HG03139 (cell line): ENCODE measurements at regions not wholly inside any gene's neighbourhood (a gene's known extent, or its start where the extent isn't known, plus 50 kb on each side); places are given as distances from the start of the nearest gene placed in this dataset.

Source experiments
- ATAC-seq: cut with Tn5 transposase; IDR thresholded peaks from one replicate; pipeline ENCODE4 v1.9.1; 2021; ENCODE audit not compliant: unreplicated experiment

DNA sequence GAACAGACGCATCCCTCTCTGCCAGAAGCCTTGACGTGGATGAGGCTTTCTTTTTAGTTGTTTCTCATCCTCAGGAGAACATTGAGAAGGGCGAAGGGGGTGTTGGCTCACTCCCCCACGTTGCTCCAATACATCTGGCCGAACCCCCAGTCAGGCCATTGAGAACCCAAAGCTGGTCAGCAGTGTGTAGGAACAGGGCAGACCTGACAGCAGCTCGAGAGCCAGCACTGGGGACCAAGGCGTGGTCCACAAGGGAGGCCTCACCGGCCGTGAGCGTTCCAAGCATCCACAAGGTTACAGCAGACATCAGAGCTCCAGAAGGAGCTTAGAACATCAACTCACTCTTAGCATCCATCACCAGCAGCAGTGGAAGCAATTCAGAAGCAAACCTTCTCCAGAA lies 387.9 kb upstream of the ARID1B start:
- ATAC-seq = no peak

DNA sequence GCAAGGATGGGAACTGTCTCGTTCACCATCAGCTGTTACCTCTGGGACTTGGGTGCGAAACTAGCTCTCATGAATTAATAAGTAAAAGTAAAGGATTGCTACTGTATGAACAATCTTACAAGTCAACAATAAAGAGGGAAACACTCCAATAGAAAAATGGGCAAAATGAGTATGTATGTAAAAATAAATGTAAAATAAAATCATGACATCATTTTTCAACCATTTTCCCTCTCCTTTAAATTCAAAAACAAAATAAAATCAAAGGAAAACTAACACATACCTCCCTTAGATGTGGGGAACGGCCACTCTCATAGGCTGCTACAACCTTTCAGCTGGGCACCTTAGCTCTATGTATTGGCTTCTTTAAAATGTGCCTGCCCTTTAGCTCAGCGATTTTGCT lies 389.7 kb upstream of the ARID1B start:
- no peak for ATAC-seq

DNA sequence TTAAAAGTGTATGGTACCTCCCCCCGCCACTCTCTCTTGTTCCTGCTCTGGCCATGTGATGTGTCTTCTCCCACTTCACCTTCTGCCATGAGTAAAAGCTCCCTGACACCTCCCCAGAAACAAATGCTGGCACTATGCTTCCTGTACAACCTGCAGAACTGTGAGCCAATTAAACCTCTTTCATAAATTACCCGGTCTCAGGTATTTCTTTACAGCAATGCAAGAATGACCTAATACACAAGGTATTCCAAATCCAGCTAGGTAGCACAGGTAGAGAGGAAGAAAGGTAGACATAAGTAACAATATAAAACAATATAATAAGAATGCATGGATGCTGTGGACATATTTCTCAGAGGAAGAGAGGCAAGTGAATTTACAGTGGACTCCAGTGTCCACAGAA lies 394.1 kb upstream of the ARID1B start:
- ATAC-seq = no peak

DNA sequence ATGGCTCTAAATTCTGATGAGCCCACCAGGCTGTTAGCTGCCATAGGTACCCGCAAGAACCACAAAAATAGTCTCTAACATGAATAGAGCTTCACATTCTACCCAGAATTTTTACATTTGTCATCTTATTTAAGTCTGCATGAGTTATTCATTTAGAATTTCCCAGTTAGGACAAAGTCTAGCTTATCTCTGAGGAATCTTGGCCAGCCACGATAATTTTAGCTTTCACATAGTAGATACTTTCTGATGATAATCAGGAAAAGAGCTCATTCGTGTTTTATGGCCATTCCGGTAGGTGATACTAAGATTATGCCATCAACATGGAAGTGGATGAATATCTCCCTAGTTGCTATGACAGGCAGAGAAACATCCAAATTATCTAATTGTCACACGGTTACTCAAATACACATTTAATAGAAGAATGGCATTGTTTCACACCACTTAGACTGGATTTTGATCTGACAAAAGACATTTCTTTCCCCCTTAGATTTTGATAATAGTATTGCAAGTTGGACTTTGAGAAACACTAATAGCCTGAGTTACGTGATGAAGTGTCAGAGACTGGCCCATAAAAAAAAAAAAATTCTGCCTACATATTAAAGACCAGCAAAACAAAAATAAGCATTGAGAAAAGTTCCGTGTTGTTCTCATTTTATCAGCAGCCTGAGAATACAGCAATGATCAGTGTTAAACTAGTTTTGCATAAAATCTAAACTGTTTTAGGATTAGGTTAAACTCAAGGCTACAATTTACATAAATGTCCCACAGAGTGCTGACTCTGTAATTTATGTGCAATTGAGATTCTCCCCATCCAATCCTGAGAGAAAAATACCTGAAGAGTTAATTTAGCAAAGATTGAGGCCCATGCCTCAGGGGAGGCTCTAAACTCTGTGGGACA lies 397.5 kb upstream of the ARID1B start:
- ATAC-seq = no peak

DNA sequence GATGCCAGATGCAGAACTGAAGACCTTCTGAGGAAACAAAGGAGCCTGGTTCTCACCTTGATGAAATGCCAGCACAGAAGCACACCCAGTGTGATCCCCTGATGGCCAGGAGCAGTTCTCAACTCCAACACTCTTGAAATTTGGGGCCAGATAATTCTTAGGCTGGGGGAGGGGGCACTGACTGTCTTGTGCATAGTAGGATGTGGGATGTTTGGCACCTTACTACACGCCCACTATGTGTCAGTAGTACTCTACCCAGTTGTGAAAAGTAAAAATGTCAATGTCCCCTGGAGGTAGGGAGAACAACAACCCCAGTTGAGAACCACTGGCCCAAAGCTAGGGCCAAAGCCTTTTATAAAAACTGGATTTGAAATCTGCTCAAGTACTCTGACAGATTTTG lies 398.3 kb upstream of the ARID1B start:
- no peak for ATAC-seq

DNA sequence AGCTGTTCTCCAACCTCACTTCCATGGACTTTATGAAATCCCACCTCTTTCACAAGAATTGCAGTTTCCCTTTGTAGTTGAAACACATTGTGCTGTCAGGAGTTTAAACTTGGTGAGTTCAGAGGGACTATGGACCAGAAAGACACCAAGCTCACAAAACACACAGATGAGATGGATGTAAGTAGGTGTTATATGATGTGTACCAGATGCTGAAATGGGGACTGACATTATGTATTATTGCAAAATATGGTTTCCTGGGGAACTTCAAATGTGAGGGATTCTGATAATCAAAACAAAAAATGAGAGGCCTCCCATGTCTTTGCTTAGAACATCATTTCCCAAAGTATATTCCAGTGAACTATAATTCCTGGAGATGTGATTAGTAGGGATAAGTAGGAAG lies 401.1 kb upstream of the ARID1B start:
- ATAC-seq = no peak

DNA sequence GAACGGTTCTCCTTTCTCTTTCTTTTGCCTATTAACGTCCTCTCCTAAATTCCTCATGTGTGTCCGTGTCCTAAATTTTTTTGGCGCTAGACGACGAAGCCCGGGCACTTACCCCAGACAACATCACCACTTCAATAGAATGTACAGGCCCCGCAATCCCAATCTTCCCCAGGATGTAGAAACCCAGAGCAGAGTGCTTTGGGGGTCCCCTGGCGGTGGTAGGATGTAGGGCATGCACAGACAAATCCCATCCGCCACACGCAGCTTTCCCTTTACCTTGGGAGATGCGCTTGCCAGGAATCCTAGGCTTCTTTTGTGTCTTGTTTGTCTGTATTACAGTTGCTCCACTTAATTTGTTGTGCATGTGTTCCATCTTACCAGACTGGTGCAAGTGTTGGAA lies 417.3 kb upstream of the ARID1B start:
- no peak for ATAC-seq

DNA sequence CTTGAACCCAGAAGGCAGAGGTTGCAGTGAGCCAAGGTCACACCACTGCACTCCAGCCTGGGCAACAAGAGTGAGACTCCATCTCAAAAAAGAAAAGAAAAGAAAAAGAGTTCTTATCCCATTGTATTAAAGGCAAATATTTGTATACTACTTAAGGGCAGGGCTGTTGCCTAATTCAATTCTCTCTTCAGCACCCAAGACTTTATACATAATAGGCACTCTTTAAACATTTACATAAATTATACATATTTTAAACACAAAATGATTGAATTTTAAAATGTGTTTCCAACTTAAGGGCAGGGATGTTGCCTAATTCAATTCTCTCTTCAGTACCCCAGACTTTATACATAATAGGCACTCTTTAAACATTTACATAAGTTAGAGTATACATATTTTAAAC lies 424.3 kb upstream of the ARID1B start:
- no peak for ATAC-seq

DNA sequence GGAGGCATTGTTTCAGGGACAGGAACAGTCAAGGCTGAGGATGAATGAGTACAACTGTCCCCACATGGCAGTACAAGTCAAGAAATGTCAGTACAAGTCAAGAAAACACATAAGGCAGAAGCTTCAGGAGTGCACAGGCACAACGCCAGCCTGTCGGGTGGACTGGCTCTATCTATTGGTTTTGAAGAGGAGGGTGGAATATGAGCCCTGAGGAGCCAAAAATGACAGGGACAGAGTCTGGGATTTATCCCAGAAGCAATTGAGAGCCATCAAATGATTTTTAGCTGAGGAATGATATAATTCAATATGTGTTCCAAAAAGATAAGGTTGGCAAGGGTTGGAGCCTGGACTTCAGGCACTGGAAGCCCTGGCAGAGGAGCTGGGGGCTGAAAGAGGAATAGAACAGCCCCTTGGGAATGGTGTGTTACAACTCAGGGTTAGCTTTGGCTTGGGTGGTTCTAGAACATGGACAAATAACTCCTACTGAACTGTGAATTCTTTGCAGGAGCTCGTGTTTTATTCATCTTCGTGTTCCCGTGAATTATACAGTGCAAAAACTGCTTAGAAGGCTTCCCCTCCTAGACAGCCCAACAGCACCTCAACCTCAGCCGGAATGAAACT lies 425.7 kb upstream of the ARID1B start:
- no peak for ATAC-seq

DNA sequence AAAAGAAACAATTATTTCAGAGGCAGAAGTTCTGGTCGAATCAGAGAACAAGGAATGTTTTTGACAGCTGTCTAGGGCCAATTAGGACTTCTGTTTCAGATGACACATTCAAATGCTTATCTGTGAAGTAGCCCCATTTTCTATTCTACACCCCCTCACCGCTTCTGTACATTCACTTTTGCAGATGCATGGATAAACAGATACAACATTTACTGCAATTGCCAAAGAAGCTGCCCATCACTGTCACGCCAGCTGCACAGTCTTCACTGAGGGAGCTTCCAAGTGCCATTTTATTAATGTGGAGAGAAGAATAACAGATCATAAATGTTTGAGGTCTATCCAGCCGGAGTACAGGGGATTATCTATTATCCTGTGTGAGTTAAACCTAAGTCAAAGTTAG lies 426.8 kb upstream of the ARID1B start:
- no peak for ATAC-seq

DNA sequence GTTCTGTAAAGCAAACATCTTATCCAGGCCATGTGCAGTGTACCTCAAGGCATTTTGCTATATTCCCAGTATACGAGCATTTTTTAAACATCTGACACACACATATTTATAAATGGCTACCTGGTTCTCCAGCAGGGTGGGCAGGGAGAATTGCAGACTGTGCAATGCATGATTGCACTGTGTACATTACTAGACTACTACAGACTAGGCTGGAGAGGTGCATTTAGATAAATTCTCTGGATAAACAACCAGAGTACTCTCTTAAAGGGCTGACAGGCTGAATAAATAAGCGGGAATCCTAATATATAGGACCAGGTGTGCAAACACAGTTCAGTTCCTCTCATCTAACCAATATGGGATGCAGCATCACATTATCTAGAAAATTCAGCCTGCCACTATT lies 428.3 kb upstream of the ARID1B start:
- ATAC-seq = no peak

DNA sequence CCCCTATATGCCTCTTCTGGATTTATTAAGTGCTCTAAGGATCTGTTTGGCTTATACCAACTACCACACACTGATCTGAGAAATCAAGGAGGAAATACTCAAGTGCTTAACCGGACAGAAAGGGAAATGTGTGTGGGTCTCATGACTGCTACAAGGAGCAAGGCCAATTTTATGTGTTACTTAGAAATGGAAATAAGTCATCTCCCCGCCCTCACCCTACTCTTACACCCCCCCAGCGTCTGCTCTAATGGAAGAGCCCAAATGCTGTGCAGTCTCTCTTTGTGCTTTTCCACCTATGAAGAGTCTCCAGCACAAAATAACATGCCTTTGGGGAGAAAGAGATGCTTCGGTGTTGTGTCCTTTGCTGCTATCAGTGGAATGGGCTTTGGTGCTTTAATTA lies 428.8 kb upstream of the ARID1B start:
- no peak for ATAC-seq

DNA sequence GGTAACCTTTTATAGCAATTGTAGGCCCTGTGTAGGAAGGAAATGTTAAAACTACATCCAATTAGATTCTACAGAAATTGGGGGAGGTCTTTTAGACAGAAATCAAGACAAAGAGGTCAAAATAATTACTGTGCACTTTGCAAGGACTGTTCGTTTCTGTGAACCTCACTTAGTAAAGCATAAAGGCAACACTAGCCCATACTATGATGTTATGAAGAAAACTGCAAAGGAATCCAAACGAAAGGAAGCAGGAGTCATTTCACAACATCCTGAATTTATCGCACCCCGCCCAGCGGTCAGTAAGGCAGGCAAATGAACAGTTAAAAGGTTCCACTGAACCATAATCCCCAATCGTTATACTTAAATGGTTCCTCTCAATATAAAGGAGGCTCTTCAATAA lies 429.5 kb upstream of the ARID1B start:
- ATAC-seq = no peak

DNA sequence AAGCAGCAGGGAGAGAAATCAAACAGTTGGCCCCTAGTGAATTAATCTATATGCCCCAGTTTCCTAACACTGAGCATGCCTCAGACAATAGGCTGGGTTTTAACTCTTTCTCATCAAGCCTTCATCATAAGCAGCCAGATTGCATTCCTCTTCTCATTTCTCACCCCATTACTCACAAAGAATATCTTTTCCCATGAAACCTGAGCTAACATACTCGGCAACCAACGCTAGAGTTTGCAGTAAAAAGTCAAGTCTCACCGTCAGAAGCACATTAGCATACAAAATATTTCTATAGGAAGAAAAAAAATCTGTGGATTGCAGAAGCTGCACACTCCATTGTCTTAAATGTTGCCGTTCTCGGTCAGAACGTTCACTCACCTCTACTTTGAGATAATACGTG lies 429.9 kb upstream of the ARID1B start:
- no peak for ATAC-seq

DNA sequence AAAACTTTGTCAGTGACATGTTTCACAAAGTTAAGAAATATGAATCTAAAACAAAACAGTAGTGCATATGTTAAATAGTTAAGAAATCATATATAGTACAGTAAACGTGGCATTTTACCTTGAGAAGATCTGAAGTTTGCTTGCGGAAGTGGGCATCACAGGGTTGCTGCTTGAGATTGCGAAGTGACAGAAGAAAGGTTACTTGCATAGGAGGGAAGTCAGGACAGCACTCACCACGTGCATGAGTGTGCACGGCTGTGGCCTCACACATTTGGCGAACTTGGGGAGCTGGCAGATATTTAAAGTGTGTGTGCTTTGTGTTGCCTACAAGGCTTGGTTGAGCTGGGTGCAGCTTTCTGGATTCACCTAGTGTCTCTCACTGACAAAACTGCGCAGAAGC lies 431.5 kb upstream of the ARID1B start:
- ATAC-seq = no peak

DNA sequence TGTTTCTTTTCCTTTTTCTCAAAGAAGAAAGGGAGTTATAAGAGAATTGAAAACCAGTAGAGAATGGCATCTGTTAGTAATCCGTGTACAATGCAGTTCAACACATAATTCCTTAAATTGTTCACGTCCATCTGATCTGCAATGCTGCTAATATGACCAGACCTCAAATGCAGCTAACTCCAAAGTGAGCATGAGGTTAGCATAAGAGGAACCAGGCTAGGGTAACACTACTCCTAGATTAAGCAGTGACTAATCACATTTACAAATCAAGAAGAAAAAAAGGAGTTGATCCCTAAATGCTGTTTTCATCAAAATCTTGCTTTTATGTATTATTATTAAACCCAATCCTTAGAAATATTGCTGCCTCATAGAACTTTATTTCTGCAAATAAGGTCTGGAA lies 432.7 kb upstream of the ARID1B start:
- no peak for ATAC-seq

DNA sequence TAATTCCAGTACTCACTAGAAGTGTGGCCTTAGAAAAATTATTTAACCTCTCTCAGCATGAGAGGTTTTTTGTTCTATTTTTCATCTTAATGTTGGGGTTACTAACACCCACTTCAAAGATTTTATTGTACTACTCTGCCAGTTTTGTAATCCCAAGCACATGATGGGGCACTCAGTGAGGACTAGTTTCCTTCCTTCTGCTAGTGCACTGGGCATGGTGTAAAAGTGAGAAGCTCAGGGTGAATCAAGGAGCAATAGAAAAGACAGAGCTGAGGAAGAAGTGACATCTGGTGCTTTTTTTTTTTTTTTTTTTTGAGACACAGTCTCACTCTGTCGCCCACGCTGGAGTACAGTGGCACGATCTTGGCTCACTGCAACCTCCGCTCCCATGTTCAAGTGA lies 439.4 kb upstream of the ARID1B start:
- ATAC-seq = no peak

DNA sequence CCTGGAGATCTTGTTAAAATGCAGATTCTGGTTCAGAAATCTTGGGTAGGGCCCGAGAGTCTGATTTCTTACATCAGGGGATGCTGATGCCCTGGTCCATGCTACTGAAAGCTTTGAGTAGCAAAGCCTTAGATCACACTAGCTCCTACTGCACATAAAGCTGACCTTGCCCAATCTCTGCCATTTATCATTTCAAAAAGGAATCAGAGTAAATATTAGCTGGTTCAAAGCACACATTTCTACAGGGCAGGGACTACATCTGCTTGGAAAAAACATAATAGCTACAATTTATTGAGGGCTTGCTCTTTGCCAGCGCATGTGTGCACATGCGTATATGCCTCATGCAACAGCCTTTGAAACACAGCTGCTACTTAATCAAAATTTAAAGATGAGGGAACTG lies 440.4 kb upstream of the ARID1B start:
- ATAC-seq = no peak

DNA sequence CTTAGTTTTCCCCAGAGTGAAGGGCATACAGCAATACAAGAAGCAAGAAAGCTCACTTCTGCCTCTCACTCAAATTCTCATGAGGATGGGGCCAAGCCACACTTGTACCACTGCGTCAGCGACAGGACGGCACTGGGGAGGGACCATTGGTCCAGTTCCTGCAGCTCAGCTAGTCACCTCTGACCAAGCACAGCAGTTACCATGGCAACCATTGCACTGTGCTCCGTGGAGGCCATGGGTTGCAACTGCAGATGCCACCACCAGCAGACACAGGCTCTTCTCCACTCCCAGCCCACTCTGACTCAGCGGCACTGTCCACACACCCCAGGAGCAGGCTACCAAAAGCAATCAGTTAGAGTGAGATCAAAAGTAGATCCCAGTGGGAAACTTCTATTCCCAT lies 441.1 kb upstream of the ARID1B start:
- ATAC-seq = no peak

DNA sequence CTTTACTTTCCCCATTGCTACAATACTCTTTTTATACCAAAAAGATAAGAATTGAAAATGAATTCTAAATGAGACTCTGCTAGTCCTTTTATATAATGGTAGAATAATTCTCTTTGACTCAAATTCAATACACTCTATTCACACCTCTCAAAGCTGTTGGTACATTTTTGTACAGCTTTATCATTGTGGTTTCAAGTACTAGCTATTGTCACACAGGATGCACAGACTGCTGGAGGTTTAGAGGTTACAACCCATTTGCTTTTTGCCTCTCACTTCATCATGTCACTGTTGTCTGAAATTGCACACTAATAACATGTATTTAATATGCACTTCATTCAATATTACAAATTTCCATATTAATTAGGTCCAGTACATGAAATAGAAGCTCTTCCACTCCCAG lies 442.2 kb upstream of the ARID1B start:
- no peak for ATAC-seq

DNA sequence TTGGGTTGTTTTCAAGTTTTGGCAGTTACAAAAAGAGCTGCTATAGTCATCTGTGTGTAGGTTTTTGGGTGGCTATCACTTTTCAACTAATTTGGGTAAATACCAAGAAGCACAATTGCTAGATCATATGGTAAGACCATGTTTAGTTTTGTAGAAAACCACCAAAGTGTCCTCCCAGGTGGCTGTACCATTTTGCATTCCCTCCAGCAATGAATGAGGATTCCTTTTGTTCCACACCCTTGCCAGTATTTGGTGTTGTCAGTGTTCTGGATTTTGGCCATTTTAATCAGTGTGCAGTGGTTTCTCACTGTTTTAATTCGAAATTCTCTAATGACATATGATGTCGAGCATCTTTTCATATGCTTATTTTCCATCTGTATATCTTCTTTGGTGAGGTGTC lies 457.5 kb upstream of the ARID1B start:
- ATAC-seq = no peak

DNA sequence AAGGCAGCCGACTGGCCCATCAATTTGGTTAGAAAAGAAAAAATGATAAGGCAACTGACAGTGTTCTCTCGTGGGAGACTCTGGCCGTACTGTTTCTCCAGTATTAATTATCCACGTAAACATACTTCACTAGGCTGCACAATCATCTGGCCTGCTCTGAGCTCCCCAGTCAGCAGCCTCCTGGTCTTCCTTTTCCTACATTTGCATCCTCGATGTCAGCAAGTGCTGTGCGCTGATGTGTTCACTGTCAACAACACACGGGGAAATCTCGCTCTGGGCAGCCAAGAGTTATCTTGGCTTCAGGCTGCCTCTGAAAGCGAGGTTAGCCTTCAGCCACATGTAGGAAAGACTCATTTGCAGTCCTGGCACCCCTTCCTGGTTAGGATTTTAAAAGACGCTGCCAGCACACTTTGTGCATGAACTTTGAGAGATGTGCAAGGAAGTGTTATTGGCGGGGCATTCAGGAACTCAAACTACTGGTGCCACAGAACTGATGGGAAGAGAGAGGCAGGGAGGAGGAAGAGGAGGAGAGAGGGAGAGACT lies 460.5 kb upstream of the ARID1B start:
- ATAC-seq = no peak

DNA sequence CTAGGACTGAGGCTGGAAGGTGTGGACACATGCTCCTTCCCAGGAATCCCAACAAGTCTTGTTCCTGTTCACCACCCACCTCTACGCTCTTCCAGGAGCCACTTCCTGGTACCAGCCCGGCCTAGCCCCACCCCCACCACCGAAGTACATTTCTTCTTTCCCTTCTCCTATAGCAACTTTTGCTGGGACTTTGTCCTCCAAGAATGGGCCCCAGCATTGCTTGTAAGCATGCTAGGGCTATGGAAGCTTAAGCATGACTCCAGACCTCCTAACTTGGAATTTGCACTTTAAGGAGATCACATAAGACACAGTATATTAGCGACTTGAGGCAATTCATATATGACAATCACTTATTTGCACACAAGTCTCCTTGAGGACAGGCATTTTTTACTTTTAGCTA lies 462.0 kb upstream of the ARID1B start:
- no peak for ATAC-seq
